Psoas muscle (tissue), 7 donors: ENCODE measurements at regions not wholly inside any gene's neighbourhood (a gene's known extent, or its start where the extent isn't known, plus 50 kb on each side); places are given as distances from the start of the nearest gene placed in this dataset.

Source experiments
- ATAC-seq, 4 donors: fragments of 200-7000 bp; cut with Tn5 transposase; one replicate each; pipeline ENCODE4 v1.9.1; 2020; ENCODE audit warnings: moderate library complexity in 3 of 4, mild to moderate bottlenecking in 2 of 4
- DNase-seq, 2 donors: peaks; one replicate each; pipeline ENCODE4 v3.0.0-alpha.2; 2020
- H3K27ac ChIP-seq: fragments of 200-600 bp; one replicate; pipeline ENCODE4 v1.8.0; 2022
- H3K27me3 ChIP-seq, 3 donors: fragments of 200-600 bp in 1 of 3; one replicate each; pipeline versions ENCODE4 v1.6.1 to v1.8.0; 2013 to 2022; ENCODE audit warnings: low read length in 2 of 3, mild to moderate bottlenecking in 2 of 3, moderate library complexity in 1 of 3; ENCODE audit not compliant: insufficient read depth in 3 of 3
- H3K36me3 ChIP-seq, 2 donors: fragments of 200-600 bp in 1 of 2; one replicate each; pipeline versions ENCODE4 v1.6.1 to v1.8.0; 2013 to 2022; ENCODE audit warnings: low read depth in 1 of 2, mild to moderate bottlenecking in 1 of 2, moderate library complexity in 1 of 2; ENCODE audit not compliant: insufficient read depth in 1 of 2
- H3K4me1 ChIP-seq: fragments of 200-600 bp; one replicate; pipeline ENCODE4 v1.8.0; 2022
- H3K4me3 ChIP-seq: fragments of 200-600 bp; one replicate; pipeline ENCODE4 v1.8.0; 2022; ENCODE audit warnings: mild to moderate bottlenecking
- H3K9me3 ChIP-seq: fragments of 200-600 bp; one replicate; pipeline ENCODE4 v1.8.0; 2022
- CTCF ChIP-seq: fragments of 200-600 bp; IDR thresholded peaks from one replicate; pipeline ENCODE4 v1.8.0; 2022; ENCODE audit warnings: antibody characterized with exemption
- WGBS, 3 donors: extraction: QIAGEN DNeasy Blood & Tissue Kit; methylation state at CpG; one replicate each; pipeline versions ENCODE4 v1.1.6 to v1.1.7; 2013; 5-methylcytosine and 5-hydroxymethylcytosine counted together
- intact Hi-C, 2 donors: fragments of 100-400 bp; cut with DNase I; formaldehyde crosslinking; loops; one replicate each; pipeline versions ENCODE4 v1.11.0 to v1.14.2; 2022
- donor health status: healthy with polysubstance abuse.
- donor health status: DM: no; HTN: no; CAD: no; lungs with moderate emphysema.
- donor health status: Bipolar disorder and iron deficiency.
- donor health status: healthy.
- donor health status: DM: yes; HTN: yes; CAD: no.
- donor health status: DM: no; HTN: no; CAD: no.
- donor health status: DM: yes; HTN: yes; CAD: no.

GRCh38 chr14:54294802-54295201 is 102.0 kb upstream of the CDKN3 start:
- no peak for TF ChIP-seq CTCF
- Histone ChIP-seq H3K27me3 (no peaks in the 10 kb centered on the region), H3K27ac (no peak overlapping the region), H3K9me3 (no peaks in the 10 kb centered on the region), H3K36me3 (no peaks in the 10 kb centered on the region), H3K4me3 (no peak overlapping the region), H3K4me1 (no peaks in the 10 kb centered on the region)
- intact Hi-C loops: no loop called here
- 87 to 89% (median 89%) methylated on average over 3 of the region's 3 CpGs for WGBS, 3 donors
- ATAC-seq (no peak), DNase-seq (no peak)

GRCh38 chr14:54299410-54300363 is 97.1 kb upstream of the CDKN3 start:
- H3K9me3 ChIP-seq: no peaks in the 10 kb centered on the region
- intact Hi-C loops: no loop called here
- no peak overlapping the region for H3K27ac ChIP-seq
- TF ChIP-seq CTCF: no peak
- DNase-seq: no peak
- no peaks in the 10 kb centered on the region for H3K27me3 ChIP-seq
- WGBS, 3 donors: 45 to 58% (median 48%) methylated on average over 16 of the region's 16 CpGs
- H3K36me3 ChIP-seq: no peaks in the 10 kb centered on the region
- no peak overlapping the region for H3K4me3 ChIP-seq
- ATAC-seq: no peak
- no peaks in the 10 kb centered on the region for H3K4me1 ChIP-seq

GRCh38 chr14:54300881-54301280 is 95.9 kb upstream of the CDKN3 start:
- Histone ChIP-seq H3K4me3 (no peak overlapping the region), H3K9me3 (no peaks in the 10 kb centered on the region), H3K36me3 (no peaks in the 10 kb centered on the region), H3K4me1 (no peaks in the 10 kb centered on the region), H3K27ac (no peak overlapping the region), H3K27me3 (no peaks in the 10 kb centered on the region)
- intact Hi-C loops: no loop called here
- no peak for TF ChIP-seq CTCF
- 96 to 100% (median 98%) methylated on average over 2 of the region's 2 CpGs for WGBS, 3 donors
- ATAC-seq (no peak), DNase-seq (no peak)

GRCh38 chr14:54301359-54301758 is 95.4 kb upstream of the CDKN3 start:
- Histone ChIP-seq H3K9me3 (no peaks in the 10 kb centered on the region), H3K4me3 (no peak overlapping the region), H3K27me3 (no peaks in the 10 kb centered on the region), H3K27ac (no peak overlapping the region), H3K36me3 (no peaks in the 10 kb centered on the region), H3K4me1 (no peaks in the 10 kb centered on the region)
- WGBS, 3 donors: 81 to 85% (median 85%) methylated on average over 7 of the region's 7 CpGs
- intact Hi-C loops: no loop called here
- ATAC-seq: no peak
- DNase-seq: no peak
- TF ChIP-seq CTCF: no peak
